SK-N-SH (cell line): ENCODE measurements at regions not wholly inside any gene's neighbourhood (a gene's known extent, or its start where the extent isn't known, plus 50 kb on each side); places are given as distances from the start of the nearest gene placed in this dataset.

Experiments used
- CTCF ChIA-PET: fragments of 300-600, 350-600 bp; formaldehyde crosslinking; extraction: SDS; loops from one replicate; lab custom pipeline; 2021; lab: Yijun Ruan, JAX
- POLR2A ChIA-PET: fragments of 350-600 bp; sonication (Branson Sonifier 250); formaldehyde crosslinking; extraction: SDS; loops from one replicate; lab custom pipeline; 2020; ENCODE audit warnings: antibody characterized with exemption, inconsistent platforms; lab: Yijun Ruan, JAX
- DNase-seq: peaks from one replicate; pipeline ENCODE4 v3.0.0; 2012
- H2AFZ ChIP-seq: fragments of 200-600 bp; sonication (generic); 2 replicates; pipeline ENCODE4 v1.8.1; 2016; ENCODE audit warnings: antibody characterized with exemption, mild to moderate bottlenecking, low read depth
- H3F3A ChIP-seq: fragments of 200-600 bp; sonication (generic); replicated peaks from 2 replicates; pipeline ENCODE3; 2016; ENCODE audit warnings: antibody characterized with exemption, mild to moderate bottlenecking; ENCODE audit not compliant: insufficient read depth
- H3K27ac ChIP-seq, 2 experiments: fragments of 200-500 bp in 1 of 2; fragments of 200-600 bp in 1 of 2; sonication (Bioruptor generic) in 1 of 2; sonication (generic), shearing (Covaris generic) in 1 of 2; 2 replicates each; pipeline versions ENCODE4 v1.5.1 to v1.6.1; 2014 to 2016; ENCODE audit warnings: low read depth in 2 of 2, inconsistent platforms in 1 of 2, low read length in 1 of 2, mild to moderate bottlenecking in 1 of 2, mixed read lengths in 1 of 2
- H3K27me3 ChIP-seq: fragments of 200-600 bp; sonication (generic), shearing (Covaris generic); 2 replicates; pipeline ENCODE4 v1.6.1; 2016; ENCODE audit warnings: mixed run types; ENCODE audit not compliant: insufficient read depth
- H3K36me3 ChIP-seq, 2 experiments: fragments of 200-500 bp in 1 of 2; fragments of 200-600 bp in 1 of 2; sonication (Bioruptor generic) in 1 of 2; sonication (generic) in 1 of 2; replicated peaks in 1 of 2; 2 replicates each; pipeline versions ENCODE3 to v1.5.1; 2014 to 2016; ENCODE audit warnings: low read length in 1 of 2, mild to moderate bottlenecking in 1 of 2; ENCODE audit not compliant: insufficient read depth in 2 of 2, control insufficient read depth in 1 of 2
- H3K4me1 ChIP-seq, 2 experiments: fragments of 200-500 bp in 1 of 2; fragments of 200-600 bp in 1 of 2; sonication (Bioruptor generic) in 1 of 2; sonication (generic), shearing (Covaris generic) in 1 of 2; 2 replicates each; pipeline versions ENCODE4 v1.5.1 to v1.6.1; 2014 to 2016; ENCODE audit warnings: low read depth in 1 of 2, low read length in 1 of 2, mixed run types in 1 of 2; ENCODE audit not compliant: insufficient read depth in 2 of 2, control insufficient read depth in 1 of 2
- H3K4me2 ChIP-seq: fragments of 200-600 bp; sonication (generic), shearing (Covaris generic); 2 replicates; pipeline ENCODE4 v1.6.1; 2017; ENCODE audit warnings: mixed run types
- H3K4me3 ChIP-seq, 2 experiments: fragments of 200-500 bp in 1 of 2; fragments of 200-600 bp in 1 of 2; sonication (Bioruptor generic) in 1 of 2; sonication (generic), shearing (Covaris generic) in 1 of 2; 2 replicates each; pipeline versions ENCODE4 v1.5.1 to v1.8.1; 2014 to 2016; ENCODE audit warnings: low read depth in 2 of 2, inconsistent platforms in 1 of 2, low read length in 1 of 2, mild to moderate bottlenecking in 1 of 2, mixed read lengths in 1 of 2, moderate library complexity in 1 of 2
- H3K79me2 ChIP-seq: fragments of 200-600 bp; sonication (generic); 2 replicates; pipeline ENCODE4 v1.8.1; 2017; ENCODE audit warnings: mild to moderate bottlenecking; ENCODE audit not compliant: insufficient read depth
- H3K9ac ChIP-seq: fragments of 200-600 bp; sonication (generic); 2 replicates; pipeline ENCODE4 v1.6.1; 2017; ENCODE audit warnings: mixed run types
- H3K9me2 ChIP-seq: fragments of 200-600 bp; sonication (generic); 2 replicates; pipeline ENCODE4 v1.6.1; 2017; ENCODE audit warnings: mixed run types
- H3K9me3 ChIP-seq: fragments of 200-600 bp; sonication (generic); 2 replicates; pipeline ENCODE4 v1.6.1; 2017; ENCODE audit warnings: mixed run types, mild to moderate bottlenecking, moderate library complexity
- H4K20me1 ChIP-seq: fragments of 200-600 bp; sonication (generic); 2 replicates; pipeline ENCODE4 v1.6.1; 2017; ENCODE audit warnings: mild to moderate bottlenecking, mixed run types; ENCODE audit not compliant: insufficient read depth
- CHD2 ChIP-seq: fragments of 150-350 bp; IDR thresholded peaks from 2 replicates; pipeline ENCODE4 v1.6.1; 2018; ENCODE audit warnings: low read length; ENCODE audit not compliant: partially characterized antibody
- EP300 ChIP-seq, 2 experiments: IDR thresholded peaks; 2 replicates each; pipeline versions ENCODE4 v1.4.0 to v1.6.1; 2012; ENCODE audit warnings: borderline replicate concordance in 1 of 2, low read depth in 1 of 2, low read length in 1 of 2
- FOSL2 ChIP-seq: IDR thresholded peaks from 2 replicates; pipeline ENCODE4 v1.4.0; 2012; ENCODE audit warnings: low read depth, mild to moderate bottlenecking, moderate library complexity, borderline replicate concordance
- GATA2 ChIP-seq: sonication (generic); formaldehyde crosslinking; IDR thresholded peaks from 2 replicates; pipeline ENCODE4 v1.5.0; 2020; ENCODE audit warnings: mild to moderate bottlenecking, missing genetic modification reagents
- JUND ChIP-seq: IDR thresholded peaks from 2 replicates; pipeline ENCODE4 v1.4.0; 2012
- MAX ChIP-seq: IDR thresholded peaks from 2 replicates; pipeline ENCODE4 v1.4.0; 2012; ENCODE audit warnings: low read depth
- MEF2A ChIP-seq: IDR thresholded peaks from 2 replicates; pipeline ENCODE4 v1.4.0; 2012; ENCODE audit warnings: low read depth, borderline replicate concordance
- MXI1 ChIP-seq: IDR thresholded peaks from 2 replicates; pipeline ENCODE4 v1.6.1; 2012; ENCODE audit warnings: mild to moderate bottlenecking, low read depth, low read length, improper control_type of control experiment
- RFX5 ChIP-seq: IDR thresholded peaks from 2 replicates; pipeline ENCODE4 v1.6.1; 2012; ENCODE audit warnings: mild to moderate bottlenecking, improper control_type of control experiment, low read length
- RXRA ChIP-seq: IDR thresholded peaks from 2 replicates; pipeline ENCODE4 v1.4.0; 2012; ENCODE audit warnings: low read depth, mild to moderate bottlenecking, borderline replicate concordance
- SIN3A ChIP-seq: IDR thresholded peaks from 2 replicates; pipeline ENCODE4 v1.6.1; 2012; ENCODE audit warnings: low read depth, mild to moderate bottlenecking, low read length, moderate library complexity, borderline replicate concordance
- TAF1 ChIP-seq: IDR thresholded peaks from 2 replicates; pipeline ENCODE4 v1.6.1; 2012; ENCODE audit warnings: low read depth, mild to moderate bottlenecking, low read length, moderate library complexity, borderline replicate concordance
- YY1 ChIP-seq: IDR thresholded peaks from 2 replicates; pipeline ENCODE4 v1.4.0; 2012; ENCODE audit warnings: low read depth, mild to moderate bottlenecking
- ZBTB33 ChIP-seq: IDR thresholded peaks from 2 replicates; pipeline ENCODE4 v1.4.0; 2012; ENCODE audit warnings: low read depth, borderline replicate concordance
- WGBS: methylation state at CpG from one replicate; pipeline ENCODE4 v1.1.6; 2017; ENCODE audit warnings: low lambda C conversion rate; 5-methylcytosine and 5-hydroxymethylcytosine counted together
- TF ChIP-seq, protein P1 (sequence below): fragments of 200-600 bp; sonication (generic); IDR thresholded peaks from 2 replicates; pipeline ENCODE4 v1.6.1; 2017; ENCODE audit warnings: antibody characterized with exemption, mild to moderate bottlenecking, moderate library complexity
- TF ChIP-seq, protein P2 (sequence below): IDR thresholded peaks from 2 replicates; pipeline ENCODE4; 2012
- TF ChIP-seq, protein P3 (sequence below): IDR thresholded peaks from 2 replicates; pipeline ENCODE4 v1.6.1; 2012; ENCODE audit warnings: mild to moderate bottlenecking, low read depth, low read length, moderate library complexity
- TF ChIP-seq, protein P4 (sequence below): IDR thresholded peaks from 2 replicates; pipeline ENCODE4 v1.4.0; 2012; ENCODE audit warnings: low read depth, borderline replicate concordance

DNA sequence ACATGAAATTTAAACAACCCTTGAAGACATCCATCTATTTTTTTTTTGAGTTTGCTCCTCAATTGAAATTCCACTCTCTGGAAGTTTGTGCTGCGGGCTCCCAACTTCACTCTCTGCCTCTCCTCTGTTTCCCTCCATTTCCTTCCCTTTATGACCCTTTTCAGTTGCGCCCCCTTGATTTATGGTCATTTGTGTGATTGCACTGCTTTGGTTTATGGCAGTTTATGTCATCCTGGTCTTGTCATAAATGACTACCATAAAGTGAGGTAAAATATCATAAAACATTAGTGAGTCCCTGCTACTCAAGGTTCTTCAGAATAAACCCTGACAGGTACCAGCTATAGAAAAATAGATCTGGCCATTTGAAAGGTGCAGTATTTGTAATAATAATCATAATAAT is 348.3 kb upstream of the ZFP64 start:
- Histone ChIP-seq H3K27me3 (no peaks in the 10 kb centered on the region), H3F3A (no peaks in the 10 kb centered on the region), H3K36me3 (no peaks in the 10 kb centered on the region), H3K4me1 (no peaks in the 10 kb centered on the region)
- TF ChIP-seq RFX5 (no peak), TAF1 (no peak)
- TF ChIP-seq, protein P1, sequence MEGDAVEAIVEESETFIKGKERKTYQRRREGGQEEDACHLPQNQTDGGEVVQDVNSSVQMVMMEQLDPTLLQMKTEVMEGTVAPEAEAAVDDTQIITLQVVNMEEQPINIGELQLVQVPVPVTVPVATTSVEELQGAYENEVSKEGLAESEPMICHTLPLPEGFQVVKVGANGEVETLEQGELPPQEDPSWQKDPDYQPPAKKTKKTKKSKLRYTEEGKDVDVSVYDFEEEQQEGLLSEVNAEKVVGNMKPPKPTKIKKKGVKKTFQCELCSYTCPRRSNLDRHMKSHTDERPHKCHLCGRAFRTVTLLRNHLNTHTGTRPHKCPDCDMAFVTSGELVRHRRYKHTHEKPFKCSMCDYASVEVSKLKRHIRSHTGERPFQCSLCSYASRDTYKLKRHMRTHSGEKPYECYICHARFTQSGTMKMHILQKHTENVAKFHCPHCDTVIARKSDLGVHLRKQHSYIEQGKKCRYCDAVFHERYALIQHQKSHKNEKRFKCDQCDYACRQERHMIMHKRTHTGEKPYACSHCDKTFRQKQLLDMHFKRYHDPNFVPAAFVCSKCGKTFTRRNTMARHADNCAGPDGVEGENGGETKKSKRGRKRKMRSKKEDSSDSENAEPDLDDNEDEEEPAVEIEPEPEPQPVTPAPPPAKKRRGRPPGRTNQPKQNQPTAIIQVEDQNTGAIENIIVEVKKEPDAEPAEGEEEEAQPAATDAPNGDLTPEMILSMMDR: no peak
- TF ChIP-seq, all 33 proteins: peak for 0
- no peak for DNase-seq
- Histone ChIP-seq H3K4me2 (no peak overlapping the region), H3K9me2 (no peaks in the 10 kb centered on the region), H3K27ac (no peak overlapping the region), H2AFZ (no peak overlapping the region), H3K79me2 (no peaks in the 10 kb centered on the region), H4K20me1 (no peaks in the 10 kb centered on the region), H3K9ac (no peak overlapping the region), H3K9me3 (no peaks in the 10 kb centered on the region), H3K4me3 (no peak overlapping the region)
- ChIA-PET POLR2A (no interaction called here), CTCF (interaction anchor here (1.1 kb wide), 1 partner anchor 9 kb away, joined by 3 read pairs; no protein-coding TSS in a partner anchor)
- WGBS: 46% methylated on average over 2 of the region's 2 CpGs

- POLR2A ChIA-PET: no interaction called here
- Histone ChIP-seq H4K20me1 (no peaks in the 10 kb centered on the region), H3K79me2 (no peaks in the 10 kb centered on the region), H3K4me2 (no peak overlapping the region), H3K4me1 (no peaks in the 10 kb centered on the region), H3K9ac (no peak overlapping the region), H2AFZ (no peak overlapping the region), H3K27me3 (no peaks in the 10 kb centered on the region), H3K36me3 (no peaks in the 10 kb centered on the region), H3F3A (no peaks in the 10 kb centered on the region), H3K9me3 (no peaks in the 10 kb centered on the region), H3K9me2 (no peaks in the 10 kb centered on the region)
- CTCF ChIA-PET: interaction anchor here (1.2 kb wide), 1 partner anchor 224 kb away, joined by 3 read pairs; no protein-coding TSS in a partner anchor
- WGBS: 27% methylated on average over 8 of the region's 8 CpGs
- DNase-seq: no peak
- no peak for TF ChIP-seq ZBTB33
- TF ChIP-seq GATA2 (CRISPR knock-in tag): no peak
- TF ChIP-seq MXI1: no peak
- no peak for TF ChIP-seq SIN3A
- TF ChIP-seq JUND: no peak
- no peak for TF ChIP-seq YY1
- TF ChIP-seq, protein P2, sequence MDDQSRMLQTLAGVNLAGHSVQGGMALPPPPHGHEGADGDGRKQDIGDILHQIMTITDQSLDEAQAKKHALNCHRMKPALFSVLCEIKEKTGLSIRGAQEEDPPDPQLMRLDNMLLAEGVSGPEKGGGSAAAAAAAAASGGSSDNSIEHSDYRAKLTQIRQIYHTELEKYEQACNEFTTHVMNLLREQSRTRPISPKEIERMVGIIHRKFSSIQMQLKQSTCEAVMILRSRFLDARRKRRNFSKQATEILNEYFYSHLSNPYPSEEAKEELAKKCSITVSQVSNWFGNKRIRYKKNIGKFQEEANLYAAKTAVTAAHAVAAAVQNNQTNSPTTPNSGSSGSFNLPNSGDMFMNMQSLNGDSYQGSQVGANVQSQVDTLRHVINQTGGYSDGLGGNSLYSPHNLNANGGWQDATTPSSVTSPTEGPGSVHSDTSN: no peak
- TF ChIP-seq, protein P3, sequence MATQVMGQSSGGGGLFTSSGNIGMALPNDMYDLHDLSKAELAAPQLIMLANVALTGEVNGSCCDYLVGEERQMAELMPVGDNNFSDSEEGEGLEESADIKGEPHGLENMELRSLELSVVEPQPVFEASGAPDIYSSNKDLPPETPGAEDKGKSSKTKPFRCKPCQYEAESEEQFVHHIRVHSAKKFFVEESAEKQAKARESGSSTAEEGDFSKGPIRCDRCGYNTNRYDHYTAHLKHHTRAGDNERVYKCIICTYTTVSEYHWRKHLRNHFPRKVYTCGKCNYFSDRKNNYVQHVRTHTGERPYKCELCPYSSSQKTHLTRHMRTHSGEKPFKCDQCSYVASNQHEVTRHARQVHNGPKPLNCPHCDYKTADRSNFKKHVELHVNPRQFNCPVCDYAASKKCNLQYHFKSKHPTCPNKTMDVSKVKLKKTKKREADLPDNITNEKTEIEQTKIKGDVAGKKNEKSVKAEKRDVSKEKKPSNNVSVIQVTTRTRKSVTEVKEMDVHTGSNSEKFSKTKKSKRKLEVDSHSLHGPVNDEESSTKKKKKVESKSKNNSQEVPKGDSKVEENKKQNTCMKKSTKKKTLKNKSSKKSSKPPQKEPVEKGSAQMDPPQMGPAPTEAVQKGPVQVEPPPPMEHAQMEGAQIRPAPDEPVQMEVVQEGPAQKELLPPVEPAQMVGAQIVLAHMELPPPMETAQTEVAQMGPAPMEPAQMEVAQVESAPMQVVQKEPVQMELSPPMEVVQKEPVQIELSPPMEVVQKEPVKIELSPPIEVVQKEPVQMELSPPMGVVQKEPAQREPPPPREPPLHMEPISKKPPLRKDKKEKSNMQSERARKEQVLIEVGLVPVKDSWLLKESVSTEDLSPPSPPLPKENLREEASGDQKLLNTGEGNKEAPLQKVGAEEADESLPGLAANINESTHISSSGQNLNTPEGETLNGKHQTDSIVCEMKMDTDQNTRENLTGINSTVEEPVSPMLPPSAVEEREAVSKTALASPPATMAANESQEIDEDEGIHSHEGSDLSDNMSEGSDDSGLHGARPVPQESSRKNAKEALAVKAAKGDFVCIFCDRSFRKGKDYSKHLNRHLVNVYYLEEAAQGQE: no peak
- no peak for TF ChIP-seq MEF2A
- TF ChIP-seq RXRA: no peak
- TF ChIP-seq, protein P4, sequence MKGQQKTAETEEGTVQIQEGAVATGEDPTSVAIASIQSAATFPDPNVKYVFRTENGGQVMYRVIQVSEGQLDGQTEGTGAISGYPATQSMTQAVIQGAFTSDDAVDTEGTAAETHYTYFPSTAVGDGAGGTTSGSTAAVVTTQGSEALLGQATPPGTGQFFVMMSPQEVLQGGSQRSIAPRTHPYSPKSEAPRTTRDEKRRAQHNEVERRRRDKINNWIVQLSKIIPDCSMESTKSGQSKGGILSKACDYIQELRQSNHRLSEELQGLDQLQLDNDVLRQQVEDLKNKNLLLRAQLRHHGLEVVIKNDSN: no peak
- no peak for TF ChIP-seq MAX
- no peak for TF ChIP-seq FOSL2
- no peak for TF ChIP-seq EP300 (IDR thresholded peaks at IDR 0.05; ENCODE audit: borderline replicate concordance in 1 of 2, low read depth in 1 of 2, low read length in 1 of 2)
- TF ChIP-seq RFX5: no peak
- TF ChIP-seq CHD2: no peak
- TF ChIP-seq, all 33 proteins: peak for 0
- no peak overlapping the region for H3K4me3 ChIP-seq
- H3K27ac ChIP-seq: no peak overlapping the region
Observed at GRCh38 chr20:52536841-52537400, 345.3 kb upstream of the ZFP64 start.
